ENCODE measurements at regions not wholly inside any gene's neighbourhood (a gene's known extent, or its start where the extent isn't known, plus 50 kb on each side); places are given as distances from the start of the nearest gene placed in this dataset.

GRCh38 chr2:194854941-194855340 is 802.1 kb upstream of the SLC39A10 start:
- BruUV-seq (replicated peaks), result no TSS peak
- no peak for DNase-seq (ENCODE audit: low read depth, low spot score)
- in situ Hi-C loops (cut with MboI), result no loop called here

GRCh38 chr2:194842871-194843270 is 814.2 kb upstream of the SLC39A10 start:
- Histone ChIP-seq H4K20me1 (ENCODE audit: control insufficient read depth, insufficient read depth) (no peaks in the 10 kb centered on the region), H3K27ac (ENCODE audit: control insufficient read depth, insufficient read depth) (no peak overlapping the region), H2AFZ (ENCODE audit: control insufficient read depth, low read depth, low read length) (no peak overlapping the region), H3K4me1 (ENCODE audit: control insufficient read depth, insufficient read depth, low read length) (no peaks in the 10 kb centered on the region), H3K9ac (ENCODE audit: control insufficient read depth, insufficient read depth, low read length) (no peak overlapping the region), H3K36me3 (ENCODE audit: control insufficient read depth in 2 of 2, insufficient read depth in 2 of 2, low read length in 1 of 2) (no peaks in the 10 kb centered on the region), H3K9me3 (replicated peaks; ENCODE audit: control insufficient read depth, insufficient read depth, low read length) (no peaks in the 10 kb centered on the region), H3K4me3 (no peak overlapping the region), H3K4me2 (ENCODE audit: control insufficient read depth, insufficient read depth) (no peak overlapping the region), H3K79me2 (ENCODE audit: control insufficient read depth, insufficient read depth, low read length) (no peaks in the 10 kb centered on the region), H3K27me3 (replicated peaks in 1 of 2; ENCODE audit: control insufficient read depth in 2 of 2, insufficient read depth in 2 of 2, low read length in 1 of 2) (no peaks in the 10 kb centered on the region)
- intact Hi-C loops (cut with micrococcal nuclease; ENCODE audit: unreplicated experiment) (no loop called here), in situ Hi-C loops (cut with MboI) (no loop called here)
- BruUV-seq (replicated peaks), result no TSS peak
- SMC1A ChIA-PET (ENCODE audit: uncharacterized antibody, unreplicated experiment), result no interaction called here
- FAIRE-seq, result no peak
- CTCF ChIA-PET, result no interaction called here
- RAD21 ChIA-PET (ENCODE audit: unreplicated experiment), result no interaction called here
- WGBS (ENCODE audit: insufficient coverage, insufficient replicate concordance, low lambda C conversion rate, missing lambda C conversion rate), result 16% methylated on average over 7 of the region's 8 CpGs
- POLR2A ChIA-PET, result no interaction called here
- DNase-seq (ENCODE audit: low read depth, low spot score), result no peak
- no peak for ATAC-seq
- no peak for TF ChIP-seq E2F4 (IDR thresholded peaks at IDR 0.05; ENCODE audit: low read depth, low read length)
- TF ChIP-seq IKZF1 (conservative IDR thresholded peaks at IDR 0.05), result no peak
- no peak for TF ChIP-seq SMAD1 (IDR thresholded peaks at IDR 0.05; ENCODE audit: low read depth, partially characterized antibody)
- no peak for TF ChIP-seq POU2F2 (IDR thresholded peaks at IDR 0.05; ENCODE audit: borderline replicate concordance, low read depth, low read length)
- no peak for TF ChIP-seq PRDM15 (CRISPR knock-in tag; IDR thresholded peaks at IDR 0.05)
- TF ChIP-seq BRCA1 (IDR thresholded peaks at IDR 0.05; ENCODE audit: low read depth, low read length), result no peak
- TF ChIP-seq SREBF2 (IDR thresholded peaks at IDR 0.05; ENCODE audit: low read length), result no peak

More at GRCh38 chr2:194854941-194855340, 802.1 kb upstream of the SLC39A10 start:
- ChIA-PET SMC1A (ENCODE audit: uncharacterized antibody, unreplicated experiment) (no interaction called here), RAD21 (ENCODE audit: unreplicated experiment) (no interaction called here), CTCF (no interaction called here), POLR2A (no interaction called here)
- ATAC-seq (no peak), FAIRE-seq (no peak)
- no peak overlapping the region for H3K4me3 ChIP-seq
- H3K9me3 ChIP-seq (replicated peaks; ENCODE audit: control insufficient read depth, insufficient read depth, low read length), result no peaks in the 10 kb centered on the region
- H3K27me3 ChIP-seq (replicated peaks in 1 of 2; ENCODE audit: control insufficient read depth in 2 of 2, insufficient read depth in 2 of 2, low read length in 1 of 2), result no peaks in the 10 kb centered on the region
- no peak overlapping the region for H3K27ac ChIP-seq (ENCODE audit: control insufficient read depth, insufficient read depth)
- H3K4me1 ChIP-seq (ENCODE audit: control insufficient read depth, insufficient read depth, low read length), result no peaks in the 10 kb centered on the region
- no peaks in the 10 kb centered on the region for H4K20me1 ChIP-seq (ENCODE audit: control insufficient read depth, insufficient read depth)
- no peak overlapping the region for H3K4me2 ChIP-seq (ENCODE audit: control insufficient read depth, insufficient read depth)
- TF ChIP-seq RUNX3 (IDR thresholded peaks at IDR 0.05; ENCODE audit: low read length) (no peak), ATF3 (IDR thresholded peaks at IDR 0.05; ENCODE audit: borderline replicate concordance, extremely low read depth, low read depth, low read length) (no peak), ATF2 (IDR thresholded peaks at IDR 0.05; ENCODE audit: low read length) (no peak), CHD2 (IDR thresholded peaks at IDR 0.05; ENCODE audit: borderline replicate concordance, low read depth, low read length) (no peak), MEF2B (IDR thresholded peaks at IDR 0.05; ENCODE audit: partially characterized antibody, poor library complexity, severe bottlenecking) (no peak)
- no peaks in the 10 kb centered on the region for H3K36me3 ChIP-seq (ENCODE audit: control insufficient read depth in 2 of 2, insufficient read depth in 2 of 2, low read length in 1 of 2)
- WGBS (ENCODE audit: insufficient coverage, insufficient replicate concordance, low lambda C conversion rate, missing lambda C conversion rate), result 0% methylated on average over 4 of the region's 5 CpGs
- H2AFZ ChIP-seq (ENCODE audit: control insufficient read depth, low read depth, low read length), result no peak overlapping the region
- H3K9ac ChIP-seq (ENCODE audit: control insufficient read depth, insufficient read depth, low read length), result no peak overlapping the region
- H3K79me2 ChIP-seq (ENCODE audit: control insufficient read depth, insufficient read depth, low read length), result no peaks in the 10 kb centered on the region
- intact Hi-C loops (cut with micrococcal nuclease; ENCODE audit: unreplicated experiment), result no loop called here

All from GM12878 (cell line).